HG02571 (cell line): ENCODE measurements at regions not wholly inside any gene's neighbourhood (a gene's known extent, or its start where the extent isn't known, plus 50 kb on each side); places are given as distances from the start of the nearest gene placed in this dataset.
"Not testable (repeated sequence)": the region's sequence is repeated elsewhere in the genome, so short reads cannot be mapped to it uniquely, and the experiment has no call there.

Source experiments
- ATAC-seq: cut with Tn5 transposase; IDR thresholded peaks from one replicate; pipeline ENCODE4 v1.9.1; 2021; ENCODE audit warnings: mild to moderate bottlenecking, moderate library complexity; ENCODE audit not compliant: unreplicated experiment

GRCh38 chr2:144131042-144131441, 388.9 kb downstream of the ZEB2 start:
- no peak for ATAC-seq

- ATAC-seq: no peak
These were observed 389.4 kb downstream of the ZEB2 start for GRCh38 chr2:144130551-144130950.

GRCh38 chr2:144128130-144128746, 391.7 kb downstream of the ZEB2 start:
- ATAC-seq: no peak

DNA sequence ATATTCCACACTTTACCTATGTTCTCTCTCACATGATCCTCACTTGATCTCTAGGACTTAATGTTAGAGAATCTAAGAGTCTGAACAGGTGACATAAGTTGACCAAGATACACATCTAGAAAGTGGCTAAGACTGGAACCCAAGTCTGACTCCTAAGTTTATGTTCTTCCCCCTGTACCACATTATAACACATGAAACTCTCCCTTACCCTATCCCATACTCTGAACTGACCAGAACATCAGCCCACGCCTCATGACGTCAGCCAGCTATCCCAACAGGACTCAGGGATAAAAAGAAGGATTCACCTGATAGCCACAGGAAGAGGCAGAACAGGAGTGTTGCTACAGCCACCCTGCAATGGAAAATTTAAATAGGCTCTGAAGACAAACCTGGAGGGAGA, 392.2 kb downstream of the ZEB2 start:
- ATAC-seq: no peak

DNA sequence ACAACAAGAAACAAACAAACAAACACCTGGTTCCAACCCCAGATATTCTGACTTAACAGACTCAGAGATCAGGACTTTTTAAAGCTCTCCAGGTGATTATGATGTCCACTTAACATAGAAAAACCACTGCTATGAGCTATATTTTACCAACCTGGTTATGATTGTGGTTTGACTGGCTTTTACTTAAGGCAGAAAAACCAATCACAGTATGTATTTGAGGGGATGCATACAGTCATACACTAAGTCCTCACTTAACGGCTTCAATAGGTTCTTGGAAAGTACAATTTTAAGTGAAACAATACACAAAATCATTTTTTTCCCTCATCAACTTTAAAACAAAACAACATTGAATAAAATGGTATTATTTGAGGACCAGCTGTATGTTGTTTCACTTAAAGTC, 393.6 kb downstream of the ZEB2 start:
- no peak for ATAC-seq

DNA sequence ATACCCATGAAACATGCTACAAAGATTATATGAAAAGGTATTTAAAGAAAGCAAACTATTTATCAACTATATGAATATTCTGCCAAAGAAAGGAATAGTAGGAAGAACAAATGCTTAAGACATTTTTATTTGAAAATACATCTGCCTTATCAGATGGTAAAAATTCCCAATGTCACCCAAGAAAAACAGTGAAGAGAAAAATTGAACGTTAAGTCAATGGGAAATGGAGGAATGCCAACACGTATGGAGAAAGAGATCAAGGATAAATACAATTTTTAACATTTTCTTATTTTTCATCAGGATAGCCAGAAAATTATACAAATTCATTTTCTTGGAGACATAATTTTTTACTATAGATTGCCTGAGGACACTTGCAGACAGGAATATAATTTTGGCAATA, 394.2 kb downstream of the ZEB2 start:
- ATAC-seq: no peak

GRCh38 chr2:144124882-144125281, 395.0 kb downstream of the ZEB2 start:
- no peak for ATAC-seq

DNA sequence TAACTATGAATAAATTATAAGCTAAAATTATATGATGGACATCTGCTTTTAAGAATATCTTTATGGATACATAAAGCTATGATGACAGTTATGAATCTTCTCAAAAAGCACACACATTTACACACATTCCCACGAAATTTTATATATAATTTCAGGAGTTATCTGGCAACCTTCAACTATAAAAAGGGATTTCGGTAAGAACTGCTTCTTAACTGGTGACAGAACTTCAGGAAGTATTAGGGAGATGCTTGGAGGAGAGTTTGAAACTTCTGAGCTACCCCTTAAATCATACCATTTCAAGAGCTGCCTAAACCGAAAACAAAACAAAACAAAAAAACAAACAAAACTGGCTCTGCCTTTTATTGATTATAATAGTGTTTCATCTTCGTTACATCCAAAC, 399.4 kb downstream of the ZEB2 start:
- ATAC-seq: no peak

GRCh38 chr2:144117086-144117485, 402.8 kb downstream of the ZEB2 start:
- no peak for ATAC-seq

DNA sequence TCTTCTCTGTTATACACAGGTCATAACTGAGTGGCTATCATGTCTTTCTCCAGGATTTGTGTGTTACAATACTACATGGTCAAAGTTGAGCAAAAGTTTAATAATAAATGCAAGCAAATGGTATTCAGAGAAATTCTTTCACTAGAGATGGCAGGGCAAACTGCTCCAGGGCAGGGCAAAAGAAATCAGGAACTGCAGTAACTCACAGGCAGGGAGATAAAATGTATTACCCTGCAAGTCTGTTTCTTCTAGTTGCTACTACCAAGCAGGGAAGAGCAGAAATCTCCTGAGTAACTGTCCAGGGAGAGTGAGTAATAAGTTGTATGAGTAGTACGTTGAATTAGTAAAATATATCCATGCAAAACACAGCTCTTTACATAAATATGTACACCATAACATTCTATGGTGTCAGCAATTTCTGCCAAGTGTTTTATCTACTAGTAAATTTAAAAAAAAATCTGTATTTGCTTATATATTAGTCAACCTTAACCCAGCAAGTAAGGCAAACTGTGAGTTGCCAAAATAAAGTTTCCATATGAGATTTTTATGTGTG, 404.1 kb downstream of the ZEB2 start:
- ATAC-seq: no peak

DNA sequence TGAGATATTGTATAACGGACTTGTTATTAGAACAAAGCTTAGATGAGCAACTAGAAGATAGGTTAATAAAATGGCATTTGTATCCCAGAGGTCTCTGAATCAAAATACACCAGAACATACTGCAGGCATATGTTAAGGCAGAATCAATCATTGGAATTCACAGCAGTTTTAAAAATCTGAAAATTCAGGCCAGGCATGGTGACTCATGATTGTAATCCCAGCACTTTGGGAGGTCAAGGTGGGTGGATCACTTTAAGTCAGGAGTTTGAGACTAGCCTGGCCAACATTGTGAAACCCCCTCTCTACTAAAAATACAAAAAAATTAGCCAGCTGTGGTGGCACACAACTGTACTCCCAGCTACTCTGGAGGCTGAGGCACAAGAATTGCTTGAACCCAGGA, 405.2 kb downstream of the ZEB2 start:
- no peak for ATAC-seq

DNA sequence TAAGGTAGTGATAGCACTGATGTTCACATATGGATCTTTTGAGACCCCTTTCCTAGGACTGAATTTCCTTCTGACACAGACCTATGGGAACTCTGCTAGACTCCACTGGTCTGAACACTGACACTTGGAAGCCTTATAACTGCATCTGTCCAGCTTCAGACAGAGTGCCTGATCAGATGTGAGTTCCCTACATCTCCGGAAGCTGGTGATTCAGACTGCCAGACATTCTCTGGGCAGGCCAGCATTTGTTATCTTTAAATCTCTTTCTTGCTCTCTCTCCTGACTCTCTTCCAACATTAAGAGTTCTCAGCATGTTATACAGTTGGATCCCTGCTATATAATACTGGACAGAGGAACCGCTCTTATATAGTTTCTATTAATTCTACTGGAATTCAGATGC, 408.5 kb downstream of the ZEB2 start:
- ATAC-seq: no peak

GRCh38 chr2:144106104-144106503, 413.8 kb downstream of the ZEB2 start:
- not testable (repeated sequence) for ATAC-seq

GRCh38 chr2:144102386-144102785, 417.5 kb downstream of the ZEB2 start:
- no peak for ATAC-seq

DNA sequence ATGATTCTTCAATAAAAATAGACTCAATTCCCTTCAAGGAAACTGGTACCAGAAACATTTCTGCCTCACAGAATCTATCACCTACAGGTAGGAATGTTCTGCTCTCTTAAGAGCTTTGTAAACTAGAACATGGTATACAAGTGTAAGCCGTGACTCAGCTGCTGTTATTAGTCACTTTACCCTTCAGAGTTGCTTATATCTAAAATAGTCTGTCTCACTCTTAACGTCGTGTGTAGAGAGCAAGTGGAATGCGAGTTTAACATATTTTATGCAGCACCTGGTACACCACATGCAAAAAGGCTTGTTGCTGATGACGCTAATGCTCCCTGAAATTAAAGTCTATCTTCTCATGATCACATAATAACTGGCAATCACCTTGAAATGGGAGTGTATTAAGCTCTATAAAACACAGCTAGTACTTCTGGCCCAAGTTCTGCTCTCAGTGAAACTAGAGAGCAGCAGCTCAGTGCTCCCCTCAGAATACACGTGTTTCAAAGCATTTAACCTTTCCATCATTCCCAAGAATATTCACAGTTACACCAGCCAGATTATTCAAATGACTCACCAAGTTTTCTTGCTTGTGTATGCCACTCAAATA, 420.0 kb downstream of the ZEB2 start:
- no peak for ATAC-seq

DNA sequence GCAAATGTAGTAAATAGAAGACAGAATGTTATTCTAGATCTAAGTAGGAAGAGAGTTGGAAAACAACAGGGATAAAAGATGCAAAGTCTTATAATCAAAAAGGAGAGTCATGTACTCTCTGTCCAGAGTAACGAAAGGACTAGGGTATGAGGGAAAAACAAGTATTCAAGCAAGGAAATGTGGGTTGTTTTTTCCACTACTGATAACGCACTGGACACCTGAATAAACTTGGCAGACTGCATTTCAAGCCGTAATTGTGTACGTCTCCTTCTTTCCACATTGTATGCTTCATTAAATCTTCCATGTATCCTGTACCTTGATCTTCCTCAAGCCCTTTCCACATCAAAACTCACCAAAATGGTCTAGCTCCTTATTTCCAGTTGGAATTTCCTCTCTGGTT, 420.6 kb downstream of the ZEB2 start:
- ATAC-seq: no peak

DNA sequence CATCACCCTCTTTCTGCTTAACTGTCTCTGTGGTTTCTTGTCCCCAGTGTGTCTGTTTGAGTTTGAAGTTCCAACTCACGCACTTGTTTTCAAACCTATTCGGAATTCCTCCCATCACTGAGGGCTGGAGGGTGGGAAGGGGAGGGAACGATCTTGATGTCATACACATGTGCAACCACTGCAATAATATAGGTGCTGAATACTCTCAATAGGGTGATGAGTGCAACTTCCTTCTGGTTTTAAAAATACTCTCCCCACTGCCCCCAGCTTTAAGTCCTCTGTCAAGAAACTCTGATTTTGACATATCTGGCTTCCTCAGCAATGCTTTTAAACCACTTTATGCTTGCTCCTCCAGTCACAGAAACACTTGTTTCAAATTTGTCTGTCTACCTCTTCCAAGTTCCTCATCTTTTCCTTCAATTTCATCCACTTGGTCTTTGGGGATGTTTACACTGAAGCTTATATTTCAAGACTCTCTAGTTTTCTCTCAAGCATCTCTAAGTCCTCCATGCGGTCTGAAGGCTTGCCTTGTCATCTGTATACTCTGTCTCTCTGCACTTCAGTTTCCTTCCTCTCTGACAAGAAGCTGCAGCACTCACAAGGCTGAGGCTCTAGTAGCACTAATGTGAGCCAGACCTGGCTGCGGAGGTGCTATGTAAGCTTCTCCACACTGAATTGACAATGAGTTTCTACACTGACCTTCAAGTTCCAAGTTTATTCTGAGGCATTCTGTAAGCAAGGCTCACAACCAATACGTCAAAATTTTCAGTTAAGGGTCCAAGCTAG, 422.3 kb downstream of the ZEB2 start:
- no peak for ATAC-seq

DNA sequence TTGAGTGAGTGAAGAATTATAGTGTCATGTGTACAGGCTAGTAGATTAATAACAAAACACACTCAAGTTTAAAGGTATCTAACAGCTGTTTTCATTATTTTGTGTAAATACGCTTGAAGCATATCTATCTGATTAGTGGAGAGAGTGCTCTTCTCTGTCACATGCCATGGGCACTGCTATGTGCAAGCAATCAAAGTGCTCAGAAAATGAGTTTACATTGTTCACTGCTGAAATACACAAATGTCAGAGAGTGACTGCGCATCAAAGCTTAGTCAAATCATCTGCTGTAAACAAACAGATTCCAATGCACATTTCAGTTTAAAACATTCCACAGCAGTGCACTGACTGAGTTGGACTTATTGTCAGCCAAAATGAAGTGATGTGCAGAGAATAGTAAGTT, 423.4 kb downstream of the ZEB2 start:
- ATAC-seq: no peak

- no peak for ATAC-seq
These were observed 425.3 kb downstream of the ZEB2 start for GRCh38 chr2:144094408-144095151.

DNA sequence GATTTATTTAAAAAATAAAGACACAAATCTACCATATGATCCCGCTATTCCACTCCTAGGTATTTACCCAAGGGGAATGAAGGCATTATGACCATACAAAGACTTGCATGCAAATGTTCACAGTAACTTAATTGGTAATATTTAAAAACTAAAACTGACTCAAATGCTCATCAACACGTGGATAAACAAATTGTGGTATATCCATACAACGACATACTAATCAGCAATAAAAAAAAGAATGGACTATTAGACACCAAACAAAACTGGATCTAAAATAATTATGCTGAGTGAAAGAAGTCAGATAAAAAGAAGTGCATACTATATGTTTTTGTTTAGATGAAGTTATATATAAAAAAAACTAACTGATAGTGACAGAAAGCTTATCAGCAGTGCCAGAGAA, 428.3 kb downstream of the ZEB2 start:
- ATAC-seq: no peak

- no peak for ATAC-seq
These were observed 431.1 kb downstream of the ZEB2 start for GRCh38 chr2:144088863-144089262.
